HG02981 (cell line): ENCODE measurements at regions not wholly inside any gene's neighbourhood (a gene's known extent, or its start where the extent isn't known, plus 50 kb on each side); places are given as distances from the start of the nearest gene placed in this dataset.
A peak's percentile ranks its signal among the peaks of the same experiment; 100 is the strongest.

Experiments
- ATAC-seq: cut with Tn5 transposase; IDR thresholded peaks from one replicate; pipeline ENCODE4 v1.9.1; 2021; ENCODE audit warnings: mild to moderate bottlenecking, moderate library complexity; ENCODE audit not compliant: unreplicated experiment

GRCh38 chr18:40738321-40738880, 1216.6 kb upstream of the PIK3C3 start:
- peak; percentile 70 for ATAC-seq

GRCh38 chr18:40708726-40709125, 1246.3 kb upstream of the PIK3C3 start:
- no peak for ATAC-seq

GRCh38 chr18:40707797-40708196, 1247.2 kb upstream of the PIK3C3 start:
- no peak for ATAC-seq

- ATAC-seq = no peak
Measured at GRCh38 chr18:40698129-40698528, 1256.9 kb upstream of the PIK3C3 start.

GRCh38 chr18:40695526-40695925, 1259.5 kb upstream of the PIK3C3 start:
- no peak for ATAC-seq

GRCh38 chr18:40692871-40693270, 1262.2 kb upstream of the PIK3C3 start:
- ATAC-seq = no peak

GRCh38 chr18:40690062-40690461, 1265.0 kb upstream of the PIK3C3 start:
- ATAC-seq = no peak

GRCh38 chr18:40687399-40687798, 1267.6 kb upstream of the PIK3C3 start:
- ATAC-seq = no peak

GRCh38 chr18:40686836-40687235, 1268.2 kb upstream of the PIK3C3 start:
- no peak for ATAC-seq

GRCh38 chr18:40685219-40685618, 1269.8 kb upstream of the PIK3C3 start:
- ATAC-seq = no peak

- no peak for ATAC-seq
Measured at GRCh38 chr18:40678318-40678717, 1276.7 kb upstream of the PIK3C3 start.

GRCh38 chr18:40676668-40677067, 1278.4 kb upstream of the PIK3C3 start:
- no peak for ATAC-seq

GRCh38 chr18:40673150-40673549, 1281.9 kb upstream of the PIK3C3 start:
- ATAC-seq = no peak

GRCh38 chr18:40672590-40672989, 1282.4 kb upstream of the PIK3C3 start:
- ATAC-seq = no peak

GRCh38 chr18:40670668-40671375, 1284.2 kb upstream of the PIK3C3 start:
- ATAC-seq = no peak

- ATAC-seq = no peak
Measured at GRCh38 chr18:40662898-40663437, 1292.1 kb upstream of the PIK3C3 start.

GRCh38 chr18:40653682-40654081, 1301.4 kb upstream of the PIK3C3 start:
- no peak for ATAC-seq

GRCh38 chr18:40652321-40652720, 1302.7 kb upstream of the PIK3C3 start:
- no peak for ATAC-seq

- ATAC-seq = no peak
Measured at GRCh38 chr18:40651163-40651562, 1303.9 kb upstream of the PIK3C3 start.

GRCh38 chr18:40642692-40643229, 1312.3 kb upstream of the PIK3C3 start:
- ATAC-seq = no peak

- no peak for ATAC-seq
Measured at GRCh38 chr18:40631319-40631718, 1323.7 kb upstream of the PIK3C3 start.

GRCh38 chr18:40630496-40630895, 1324.5 kb upstream of the PIK3C3 start:
- ATAC-seq = no peak
